ENCODE measurements at regions not wholly inside any gene's neighbourhood (a gene's known extent, or its start where the extent isn't known, plus 50 kb on each side); places are given as distances from the start of the nearest gene placed in this dataset.

DNA sequence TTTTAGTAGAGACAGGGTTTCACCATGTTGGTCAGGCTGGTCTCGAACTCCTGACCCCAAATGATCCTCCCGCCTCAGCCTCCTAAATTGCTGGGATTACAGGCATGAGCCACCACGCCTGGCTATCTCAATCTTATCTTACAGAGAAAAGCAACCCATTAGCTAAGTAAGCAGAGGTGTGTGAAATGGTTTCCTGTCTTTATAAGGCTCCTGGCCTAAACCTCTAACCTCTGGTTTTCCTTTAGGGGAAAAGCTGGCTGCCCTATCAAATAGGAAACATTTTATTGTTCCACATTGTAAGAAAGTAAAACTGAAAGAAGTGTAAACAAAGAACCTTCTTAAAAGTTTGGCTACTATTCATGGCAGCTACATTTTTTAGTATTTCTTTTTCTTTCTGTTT, 78.3 kb upstream of the MORC3 start:
- H3K27me3 ChIP-seq = no peaks in the 10 kb centered on the region
- H3K4me1 ChIP-seq (ENCODE audit: insufficient read depth) = no peaks in the 10 kb centered on the region
- H3K27ac ChIP-seq = no peak overlapping the region
- H3K4me3 ChIP-seq = no peak overlapping the region
- H3K9me3 ChIP-seq = no peaks in the 10 kb centered on the region
- no peaks in the 10 kb centered on the region for H3K36me3 ChIP-seq
- intact Hi-C loops (cut with DNase I) = no loop called here
- WGBS, 3 donors = 85 to 94% (median 86%) methylated on average over 3 of the region's 3 CpGs
- no peak for TF ChIP-seq EP300 (IDR thresholded peaks at IDR 0.05)
- TF ChIP-seq, protein P1, sequence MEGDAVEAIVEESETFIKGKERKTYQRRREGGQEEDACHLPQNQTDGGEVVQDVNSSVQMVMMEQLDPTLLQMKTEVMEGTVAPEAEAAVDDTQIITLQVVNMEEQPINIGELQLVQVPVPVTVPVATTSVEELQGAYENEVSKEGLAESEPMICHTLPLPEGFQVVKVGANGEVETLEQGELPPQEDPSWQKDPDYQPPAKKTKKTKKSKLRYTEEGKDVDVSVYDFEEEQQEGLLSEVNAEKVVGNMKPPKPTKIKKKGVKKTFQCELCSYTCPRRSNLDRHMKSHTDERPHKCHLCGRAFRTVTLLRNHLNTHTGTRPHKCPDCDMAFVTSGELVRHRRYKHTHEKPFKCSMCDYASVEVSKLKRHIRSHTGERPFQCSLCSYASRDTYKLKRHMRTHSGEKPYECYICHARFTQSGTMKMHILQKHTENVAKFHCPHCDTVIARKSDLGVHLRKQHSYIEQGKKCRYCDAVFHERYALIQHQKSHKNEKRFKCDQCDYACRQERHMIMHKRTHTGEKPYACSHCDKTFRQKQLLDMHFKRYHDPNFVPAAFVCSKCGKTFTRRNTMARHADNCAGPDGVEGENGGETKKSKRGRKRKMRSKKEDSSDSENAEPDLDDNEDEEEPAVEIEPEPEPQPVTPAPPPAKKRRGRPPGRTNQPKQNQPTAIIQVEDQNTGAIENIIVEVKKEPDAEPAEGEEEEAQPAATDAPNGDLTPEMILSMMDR (IDR thresholded peaks at IDR 0.05) = no peak
- no peak for TF ChIP-seq POLR2A (IDR thresholded peaks at IDR 0.05)
- DNase-seq = no peak

- DNase-seq = no peak
- no peak overlapping the region for H3K4me3 ChIP-seq
- TF ChIP-seq EP300 (IDR thresholded peaks at IDR 0.05) = no peak
- TF ChIP-seq, protein P1 (IDR thresholded peaks at IDR 0.05) = no peak
- H3K27ac ChIP-seq = no peak overlapping the region
- H3K4me1 ChIP-seq (ENCODE audit: insufficient read depth) = no peaks in the 10 kb centered on the region
- H3K27me3 ChIP-seq = no peaks in the 10 kb centered on the region
- no peaks in the 10 kb centered on the region for H3K36me3 ChIP-seq
- no peaks in the 10 kb centered on the region for H3K9me3 ChIP-seq
- intact Hi-C loops (cut with DNase I) = no loop called here
- WGBS, 3 donors = 92 to 94% (median 94%) methylated on average over 19 to 24 of the region's 24 CpGs
Measured at GRCh38 chr21:36245115-36245514, 74.9 kb upstream of the MORC3 start.

GRCh38 chr21:36245649-36246048, 74.3 kb upstream of the MORC3 start:
- 95 to 97% (median 97%) methylated on average over 18 of the region's 18 CpGs for WGBS, 3 donors
- no peak overlapping the region for H3K27ac ChIP-seq
- no peaks in the 10 kb centered on the region for H3K27me3 ChIP-seq
- no peak overlapping the region for H3K4me3 ChIP-seq
- TF ChIP-seq POLR2A (IDR thresholded peaks at IDR 0.05) (no peak), EP300 (IDR thresholded peaks at IDR 0.05) (no peak)
- TF ChIP-seq, protein P1 (IDR thresholded peaks at IDR 0.05) = no peak
- no peaks in the 10 kb centered on the region for H3K36me3 ChIP-seq
- H3K9me3 ChIP-seq = no peaks in the 10 kb centered on the region
- DNase-seq = no peak
- intact Hi-C loops (cut with DNase I) = no loop called here
- no peaks in the 10 kb centered on the region for H3K4me1 ChIP-seq (ENCODE audit: insufficient read depth)

DNA sequence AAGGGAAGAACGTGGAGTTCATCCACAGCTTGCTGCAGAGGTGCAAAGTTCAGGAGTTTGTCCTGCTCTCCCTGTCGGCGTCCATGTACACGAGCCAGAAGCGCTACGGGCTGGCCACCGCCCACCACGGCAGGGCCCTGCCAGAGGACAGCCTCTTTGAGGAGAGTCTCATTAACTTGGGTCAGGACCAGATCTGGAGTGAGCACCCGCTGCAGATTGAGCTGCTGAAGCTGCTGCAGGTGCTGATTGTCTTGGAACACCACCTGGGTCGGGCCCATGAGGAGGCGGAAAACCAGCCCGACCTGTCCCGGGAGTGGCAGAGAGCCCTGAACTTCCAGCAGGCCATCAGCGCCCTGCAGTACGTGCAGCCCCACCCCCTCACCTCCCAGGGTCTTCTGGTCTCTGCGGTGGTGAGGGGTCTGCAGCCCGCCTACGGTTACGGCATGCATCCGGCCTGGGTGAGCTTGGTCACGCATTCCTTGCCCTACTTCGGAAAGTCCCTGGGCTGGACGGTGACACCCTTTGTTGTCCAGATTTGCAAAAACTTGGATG, 73.8 kb upstream of the MORC3 start:
- intact Hi-C loops (cut with DNase I) = no loop called here
- H3K27ac ChIP-seq = no peak overlapping the region
- no peak overlapping the region for H3K4me3 ChIP-seq
- WGBS, 3 donors = 74 to 82% (median 80%) methylated on average over 23 of the region's 23 CpGs
- H3K9me3 ChIP-seq = no peaks in the 10 kb centered on the region
- no peaks in the 10 kb centered on the region for H3K27me3 ChIP-seq
- no peak for DNase-seq
- H3K36me3 ChIP-seq = no peaks in the 10 kb centered on the region
- H3K4me1 ChIP-seq (ENCODE audit: insufficient read depth) = no peaks in the 10 kb centered on the region
- TF ChIP-seq EP300 (IDR thresholded peaks at IDR 0.05) (no peak), POLR2A (IDR thresholded peaks at IDR 0.05) (no peak)
- TF ChIP-seq, protein P1 (IDR thresholded peaks at IDR 0.05) = no peak
